Smooth muscle cell of the brain vasculature (primary cell): ENCODE measurements at regions not wholly inside any gene's neighbourhood (a gene's known extent, or its start where the extent isn't known, plus 50 kb on each side); places are given as distances from the start of the nearest gene placed in this dataset.

Experiments used
- DNase-seq: peaks from one replicate; pipeline ENCODE4 v3.0.0-alpha.2; 2012; ENCODE audit warnings: low read depth, low spot score

DNA sequence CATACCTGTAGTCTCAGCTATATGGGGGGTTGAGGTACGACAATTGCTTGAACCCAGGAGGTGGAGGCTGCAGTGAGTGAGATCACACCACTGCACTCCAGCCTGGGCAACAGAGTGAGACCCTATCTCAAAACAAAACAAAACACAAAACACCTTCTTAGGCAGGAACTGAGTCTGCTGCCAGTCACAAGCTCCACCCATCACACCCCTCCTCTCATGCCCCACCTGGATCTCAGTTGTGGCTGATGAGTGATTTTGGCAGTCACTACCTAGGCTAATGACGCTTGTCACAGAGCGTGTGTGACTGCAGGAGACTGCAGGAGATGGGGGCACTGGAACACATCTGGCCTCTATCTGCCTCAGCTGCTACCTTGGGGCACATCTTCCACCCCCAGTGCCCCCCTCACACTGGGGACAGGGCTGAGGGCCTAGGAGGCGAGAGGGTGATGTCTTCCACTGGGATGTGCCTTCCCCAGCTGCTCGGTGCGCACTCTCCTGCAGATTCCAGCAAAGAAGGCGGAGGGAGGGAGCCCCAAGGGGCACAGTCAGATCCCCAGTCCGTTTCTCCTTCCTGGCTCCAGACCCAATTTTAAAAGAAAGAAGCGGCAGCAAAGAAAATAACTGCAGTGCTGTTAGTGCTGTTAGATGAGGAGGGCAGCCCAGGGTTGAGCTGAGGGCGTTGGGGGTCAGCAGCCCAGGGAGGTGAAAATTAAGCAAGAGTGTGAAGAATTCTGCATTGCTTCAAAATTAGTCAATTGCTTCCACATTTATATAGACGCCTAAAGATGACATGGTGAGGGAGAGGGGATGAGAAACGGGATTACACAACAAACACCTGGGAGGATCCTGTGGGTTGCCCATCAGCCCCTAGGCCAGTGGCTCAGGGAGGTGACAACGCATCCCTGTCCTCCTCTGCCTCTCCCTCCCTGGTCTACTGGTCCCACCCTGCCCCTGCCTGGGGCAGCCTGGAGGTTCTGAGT lies 143.6 kb upstream of the HAAO start:
- no peak for DNase-seq

DNA sequence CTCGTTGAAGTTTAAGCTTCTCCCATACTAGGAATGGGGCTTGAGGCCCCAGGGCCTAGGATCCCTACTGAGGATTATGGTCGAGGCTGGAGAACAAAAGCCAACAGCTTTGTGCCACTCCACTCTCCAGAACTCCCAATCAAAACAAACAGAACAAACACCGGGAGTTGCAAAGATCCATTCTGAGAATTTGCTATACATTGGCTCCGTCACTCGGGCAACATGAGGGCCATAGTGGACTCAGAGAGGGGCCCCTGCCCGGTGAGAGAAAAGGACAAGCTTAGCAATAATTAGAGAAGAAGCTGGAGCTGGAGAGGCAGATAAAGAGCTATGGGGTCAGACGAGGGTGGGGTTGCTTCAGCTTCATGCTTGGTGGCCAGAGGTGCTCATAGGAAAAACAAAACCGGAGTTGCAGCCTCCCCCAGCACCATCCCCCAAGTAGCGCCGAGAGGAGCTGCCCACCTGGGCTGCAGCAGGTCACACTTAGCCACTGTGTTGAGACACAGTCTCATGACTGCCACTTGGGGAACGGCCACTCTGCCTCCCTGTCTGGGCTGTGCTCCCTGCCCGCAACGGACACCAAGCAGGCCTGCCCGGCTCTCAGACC lies 142.3 kb upstream of the HAAO start:
- DNase-seq = no peak

- DNase-seq = no peak
Observed at GRCh38 chr2:42933824-42934254, 141.5 kb upstream of the HAAO start.

DNA sequence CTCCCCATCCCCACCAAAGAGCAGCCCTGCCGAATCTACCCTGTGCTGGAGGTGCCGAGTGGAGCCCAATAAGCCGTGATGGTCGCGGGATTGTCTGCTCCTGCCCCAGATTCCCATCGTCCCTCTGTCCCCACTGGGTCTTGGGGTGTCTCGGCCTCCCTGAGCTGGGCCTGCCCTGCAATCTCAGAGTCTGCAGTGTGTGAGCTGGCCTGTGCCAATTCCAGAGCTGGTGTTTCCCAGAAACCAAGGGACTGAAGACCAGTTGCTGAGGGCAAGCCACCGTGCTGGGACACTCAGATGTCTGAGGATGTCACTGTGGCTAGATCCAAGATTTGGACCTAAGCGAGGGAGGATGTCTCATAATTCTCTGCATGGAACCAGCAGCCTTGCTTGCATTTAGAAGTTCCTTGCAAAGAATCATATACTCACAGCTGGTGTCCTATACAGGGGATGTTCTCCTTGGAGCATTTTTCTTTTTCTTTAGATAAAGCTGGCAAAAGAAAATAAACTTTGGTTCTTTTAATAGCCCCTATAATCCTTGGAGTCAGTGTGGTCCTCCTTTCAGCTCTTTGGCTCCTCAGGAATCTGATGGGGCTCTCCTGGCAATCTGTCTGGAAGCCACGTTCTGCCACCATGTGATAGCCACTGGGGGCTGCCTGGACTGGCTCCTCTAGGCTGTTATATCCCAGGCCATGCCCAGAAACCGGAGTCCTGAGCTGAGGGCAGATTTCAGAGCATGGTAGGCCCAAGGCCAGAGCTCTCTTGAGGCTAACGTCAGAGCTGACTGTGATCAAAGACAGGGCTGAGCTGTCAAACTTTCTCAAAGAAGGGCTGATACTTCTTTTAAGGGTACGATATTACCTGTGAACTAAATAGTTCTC lies 140.1 kb upstream of the HAAO start:
- DNase-seq = no peak

GRCh38 chr2:42931818-42932195 lies 139.4 kb upstream of the HAAO start:
- DNase-seq = no peak

DNA sequence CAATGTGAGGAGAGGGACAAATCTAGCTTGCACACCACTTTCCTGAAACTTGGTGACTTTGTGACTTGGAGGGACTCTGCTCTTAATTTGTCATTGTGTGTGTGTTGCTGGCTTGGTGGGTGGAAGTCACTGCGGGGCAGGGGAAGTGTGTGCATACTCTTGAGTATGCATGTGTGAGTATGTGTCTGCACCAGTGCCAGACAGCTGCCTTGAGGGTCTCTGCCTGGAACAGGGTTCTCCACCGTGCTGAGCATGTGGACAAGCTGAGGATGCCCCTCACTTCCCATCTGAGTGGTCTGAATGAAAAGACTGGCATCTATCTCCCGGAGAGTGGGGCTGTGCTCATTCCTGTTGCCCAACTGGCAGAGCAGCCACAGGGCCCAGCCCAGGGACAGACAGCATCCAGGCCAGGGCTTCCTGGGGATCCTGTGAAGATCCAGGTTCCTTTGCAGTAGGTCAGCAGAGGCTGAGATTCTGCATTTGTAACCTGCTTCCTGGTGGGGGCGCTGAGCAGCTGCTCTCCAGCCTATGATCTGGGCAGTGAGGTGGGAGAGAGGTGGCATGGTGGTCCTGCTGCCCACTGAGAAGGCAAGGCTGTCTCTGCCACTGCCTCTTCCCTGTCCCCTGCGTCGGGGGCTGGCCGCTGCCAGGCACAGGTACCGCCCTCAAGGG lies 138.9 kb upstream of the HAAO start:
- DNase-seq = no peak

DNA sequence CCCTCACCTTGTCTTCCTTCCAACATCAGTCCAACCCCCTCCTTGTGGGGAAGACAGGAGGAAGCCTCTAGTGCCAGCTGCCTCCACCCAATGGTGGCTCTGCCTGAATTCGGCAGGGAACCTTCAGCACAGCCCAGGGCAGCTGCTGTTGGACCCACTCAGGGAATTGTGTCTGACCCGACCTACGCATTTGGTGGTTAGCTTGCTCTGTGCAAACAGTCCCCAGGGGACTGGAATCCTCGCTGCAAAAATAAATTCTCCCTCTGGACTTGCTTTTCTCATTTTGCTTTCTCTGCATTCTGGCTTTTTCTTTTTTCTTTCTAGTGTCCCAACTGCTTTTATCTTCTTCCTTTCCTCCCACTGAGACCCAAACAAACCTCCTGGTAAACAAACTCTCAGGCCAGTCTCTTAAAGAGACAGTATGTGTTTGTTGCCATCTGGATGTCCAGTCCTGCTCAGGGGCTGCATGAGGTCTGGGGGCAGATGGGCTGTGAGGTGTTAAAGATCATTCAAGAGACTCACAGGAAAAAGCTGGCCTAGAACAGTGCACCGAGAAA lies 137.7 kb upstream of the HAAO start:
- peak; percentile 89 for DNase-seq

DNA sequence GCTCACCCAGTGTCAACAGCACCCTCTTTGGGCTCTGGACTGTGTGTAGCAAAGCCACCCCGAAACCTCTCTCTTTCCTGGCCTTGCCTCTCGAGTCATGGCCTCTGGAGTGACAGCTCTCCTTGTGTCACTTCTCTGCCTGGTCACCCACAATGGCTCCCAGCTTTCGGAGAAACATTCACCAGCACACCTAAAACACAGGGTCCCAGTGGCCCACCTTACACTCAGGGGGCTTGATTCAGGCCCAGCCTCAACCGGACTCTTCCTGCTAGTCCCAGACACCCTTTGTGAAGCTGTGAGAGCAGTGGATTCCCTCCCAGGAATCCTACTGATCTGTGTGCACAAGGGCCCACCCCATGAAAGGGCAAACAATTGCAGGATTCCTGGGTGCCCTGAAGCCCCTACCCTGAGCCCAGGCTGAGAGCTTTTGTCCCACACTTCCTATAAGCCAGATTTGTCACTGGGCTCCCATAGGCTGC lies 137.2 kb upstream of the HAAO start:
- DNase-seq = no peak

- DNase-seq = no peak
Observed at GRCh38 chr2:42928692-42929545, 136.5 kb upstream of the HAAO start.

DNA sequence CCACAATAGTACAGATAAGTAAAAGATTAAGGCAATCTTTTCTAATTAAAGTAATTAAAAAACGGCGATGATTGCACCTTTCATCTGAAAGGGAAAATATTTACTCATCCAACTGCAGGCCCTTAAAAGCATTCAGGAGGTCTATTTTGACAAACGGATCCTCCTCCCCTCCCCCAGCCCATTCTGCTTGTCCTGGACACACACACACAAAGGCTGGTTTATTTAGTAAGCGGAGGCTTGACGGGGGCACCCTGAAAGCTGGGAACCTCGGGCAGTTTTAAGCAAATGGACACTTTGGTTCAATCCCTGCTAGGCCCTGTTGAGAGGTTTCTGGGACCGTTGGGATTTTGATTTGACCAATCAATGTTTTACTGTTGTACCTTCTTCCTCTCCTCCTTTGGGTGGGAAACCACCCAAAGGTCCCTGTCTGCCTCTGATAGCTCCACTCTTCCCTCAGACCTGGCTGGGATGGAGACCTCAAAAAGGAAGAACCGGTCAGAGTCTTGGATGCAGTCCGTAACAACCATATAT lies 135.8 kb upstream of the HAAO start:
- DNase-seq = no peak

DNA sequence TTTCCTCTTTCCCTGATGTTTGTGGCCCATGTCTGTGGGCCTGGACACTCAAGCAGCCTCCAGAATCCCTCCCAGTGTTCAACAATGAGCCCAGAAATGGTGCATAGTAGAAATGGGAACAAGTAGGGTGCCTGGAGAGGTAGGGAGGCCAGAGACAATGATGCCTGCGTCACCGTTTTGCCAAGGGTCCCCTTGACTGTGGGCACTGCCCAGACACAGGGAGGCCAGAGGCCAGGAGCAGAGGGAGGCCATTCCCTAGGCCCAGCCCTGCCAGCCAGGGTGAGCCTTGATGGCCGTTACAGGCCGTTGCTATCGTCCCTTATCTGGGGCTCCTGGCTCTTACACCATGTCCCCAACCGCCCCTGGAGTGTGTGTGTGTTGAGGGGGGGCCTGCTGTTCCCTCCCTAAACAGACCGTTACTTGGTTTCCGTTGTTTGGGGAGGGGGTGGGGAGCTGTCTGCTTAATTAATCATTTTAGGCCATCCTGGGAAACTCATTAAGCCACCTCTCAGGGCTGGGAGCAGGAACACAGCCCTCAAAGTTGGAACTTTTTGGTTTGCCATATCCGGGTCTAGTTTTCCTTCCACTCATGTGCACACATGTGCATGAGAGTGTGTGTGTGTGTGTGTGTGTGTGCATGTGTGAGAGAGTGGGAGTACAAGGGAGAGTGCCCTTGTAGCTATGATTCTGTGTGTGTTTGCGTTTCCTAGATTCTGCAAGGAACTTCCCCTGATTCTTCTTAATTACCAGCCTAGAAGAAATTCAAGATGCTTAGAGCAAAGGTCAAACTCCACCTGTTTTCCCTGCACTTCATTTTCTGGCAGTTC lies 135.2 kb upstream of the HAAO start:
- no peak for DNase-seq

- DNase-seq = no peak
Observed at GRCh38 chr2:42926434-42927333, 134.3 kb upstream of the HAAO start.

- DNase-seq = no peak
Observed at GRCh38 chr2:42925742-42926433, 133.5 kb upstream of the HAAO start.

DNA sequence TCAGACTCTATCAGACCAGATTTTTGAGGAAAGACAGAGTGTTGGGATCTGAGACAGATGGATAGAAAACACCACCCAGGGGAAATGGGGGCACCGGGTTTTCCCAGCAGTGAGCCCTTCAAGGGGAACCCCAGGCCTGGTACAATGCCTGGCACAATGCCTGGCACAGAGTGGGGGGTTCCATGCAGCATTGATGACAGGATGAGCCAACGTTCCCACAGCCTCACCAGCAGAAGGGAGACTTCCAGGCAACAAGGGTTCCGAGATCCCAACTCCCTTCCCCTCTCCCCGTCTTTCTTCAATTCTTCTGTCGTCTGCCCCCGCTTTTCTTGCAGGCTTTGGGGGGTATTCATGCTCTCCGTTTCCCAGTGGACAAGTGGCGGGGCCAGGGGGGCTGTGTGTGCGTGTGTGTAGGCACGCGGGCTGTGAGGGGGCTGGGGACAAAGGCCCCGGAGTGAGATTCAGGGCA lies 132.1 kb upstream of the HAAO start:
- DNase-seq = no peak

GRCh38 chr2:42923580-42924417 lies 131.4 kb upstream of the HAAO start:
- DNase-seq = no peak
